ENCODE measurements at regions not wholly inside any gene's neighbourhood (a gene's known extent, or its start where the extent isn't known, plus 50 kb on each side); places are given as distances from the start of the nearest gene placed in this dataset.

- TF ChIP-seq CTCF (IDR thresholded peaks at IDR 0.05; ENCODE audit: low read depth, low read length, missing input control): no peak
- no peak for TF ChIP-seq MAX (IDR thresholded peaks at IDR 0.05)
Observed at GRCh38 chr12:90823859-90824258, 131.1 kb downstream of the CCER1 start.
